ENCODE measurements at regions not wholly inside any gene's neighbourhood (a gene's known extent, or its start where the extent isn't known, plus 50 kb on each side); places are given as distances from the start of the nearest gene placed in this dataset.

DNA sequence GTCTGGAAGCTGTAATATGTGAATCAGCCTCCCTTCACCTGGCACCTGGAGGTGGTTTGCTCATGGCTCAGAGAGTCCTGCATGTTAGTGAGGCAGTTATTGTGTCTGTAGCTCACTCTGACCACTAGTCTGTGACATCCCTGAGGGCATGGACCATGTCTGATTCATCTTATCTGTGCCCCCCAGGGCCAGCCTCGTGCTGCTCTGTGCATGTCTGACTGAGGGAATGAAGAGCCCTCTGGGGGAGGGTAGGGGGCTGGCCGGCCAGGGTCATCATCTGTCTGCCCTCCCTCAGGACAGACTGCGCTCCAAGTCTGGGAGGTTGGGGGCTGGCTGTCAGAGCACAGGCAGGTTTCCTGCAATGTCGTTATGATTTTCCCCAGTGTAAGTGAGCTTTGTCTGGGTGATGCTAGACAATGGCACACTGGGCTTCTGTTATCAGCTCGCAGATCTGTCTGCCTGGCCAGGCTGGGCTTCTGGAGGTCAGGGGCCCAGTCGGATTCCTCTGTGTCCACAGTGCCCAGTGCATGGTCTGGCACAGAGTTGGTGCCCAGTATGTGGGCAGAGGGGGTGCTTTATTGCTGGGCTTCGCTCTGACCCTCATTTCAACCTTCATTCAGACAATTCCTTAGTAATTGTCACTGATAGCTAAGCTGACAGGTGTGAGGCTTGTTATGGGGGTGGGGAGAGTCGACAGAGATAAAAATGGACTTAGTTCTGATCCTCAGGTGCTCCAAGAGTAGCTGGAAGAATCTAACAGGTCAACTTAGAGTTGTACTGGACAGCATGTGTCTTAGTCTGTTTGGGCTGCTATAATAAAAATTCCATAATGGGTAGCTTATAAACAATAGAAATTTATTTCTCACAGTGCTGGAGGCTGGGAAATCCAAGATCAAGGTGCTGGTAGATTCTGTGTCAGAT, 85.7 kb upstream of the SHB start:
- H3K27ac ChIP-seq: no peak overlapping the region
- H3K4me3 ChIP-seq: no peak overlapping the region
- H3K4me1 ChIP-seq: peaks cover 6% of the 10 kb centered on the region
- no peaks in the 10 kb centered on the region for H3K9me3 ChIP-seq (replicated peaks)
- no peak for DNase-seq
- H3K27me3 ChIP-seq: no peaks in the 10 kb centered on the region
- H3K36me3 ChIP-seq: no peaks in the 10 kb centered on the region

GRCh38 chr9:38153910-38154291, 84.9 kb upstream of the SHB start:
- H3K27me3 ChIP-seq: no peaks in the 10 kb centered on the region
- peaks cover 6% of the 10 kb centered on the region for H3K4me1 ChIP-seq
- H3K4me3 ChIP-seq: no peak overlapping the region
- H3K27ac ChIP-seq: no peak overlapping the region
- DNase-seq: no peak
- no peaks in the 10 kb centered on the region for H3K9me3 ChIP-seq (replicated peaks)
- no peaks in the 10 kb centered on the region for H3K36me3 ChIP-seq

DNA sequence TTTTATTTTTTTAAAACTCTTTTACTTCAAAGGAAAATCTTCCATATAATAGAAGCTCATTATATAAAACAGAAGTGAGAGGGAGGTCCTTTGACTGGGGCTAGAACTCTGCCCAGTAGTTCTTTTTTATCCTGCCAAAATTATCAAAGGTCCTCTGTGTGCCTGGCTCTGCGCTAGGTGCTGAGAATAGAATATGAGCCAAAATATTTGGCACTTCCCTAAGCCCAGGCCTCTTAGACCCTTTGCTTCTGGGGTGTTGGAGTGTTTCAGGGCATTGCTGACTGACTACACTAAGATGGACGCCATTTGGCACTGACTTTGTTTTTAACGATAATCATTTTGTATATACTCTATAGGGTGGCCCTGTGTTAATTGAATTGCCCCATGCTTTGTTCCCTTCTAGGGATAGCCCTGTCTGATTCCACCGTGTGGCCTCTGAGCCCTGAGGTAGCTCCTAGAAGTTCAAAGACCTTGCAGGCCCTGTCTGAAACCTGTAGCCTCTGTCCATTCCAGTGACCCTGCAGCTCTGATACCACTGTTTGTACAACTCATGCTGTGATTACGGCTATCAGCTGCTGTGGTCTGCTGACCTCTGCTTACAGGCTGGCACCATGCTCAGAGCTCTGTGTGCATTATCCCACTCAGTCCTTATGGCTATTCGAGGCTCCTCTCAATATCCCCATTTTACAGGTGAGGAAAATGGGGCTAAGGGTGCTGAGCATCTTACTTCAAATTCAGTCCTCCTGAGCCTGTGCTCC, 84.3 kb upstream of the SHB start:
- no peak overlapping the region for H3K4me3 ChIP-seq
- peaks cover 6% of the 10 kb centered on the region for H3K4me1 ChIP-seq
- no peaks in the 10 kb centered on the region for H3K27me3 ChIP-seq
- DNase-seq: no peak
- H3K9me3 ChIP-seq (replicated peaks): no peaks in the 10 kb centered on the region
- no peaks in the 10 kb centered on the region for H3K36me3 ChIP-seq
- H3K27ac ChIP-seq: no peak overlapping the region

DNA sequence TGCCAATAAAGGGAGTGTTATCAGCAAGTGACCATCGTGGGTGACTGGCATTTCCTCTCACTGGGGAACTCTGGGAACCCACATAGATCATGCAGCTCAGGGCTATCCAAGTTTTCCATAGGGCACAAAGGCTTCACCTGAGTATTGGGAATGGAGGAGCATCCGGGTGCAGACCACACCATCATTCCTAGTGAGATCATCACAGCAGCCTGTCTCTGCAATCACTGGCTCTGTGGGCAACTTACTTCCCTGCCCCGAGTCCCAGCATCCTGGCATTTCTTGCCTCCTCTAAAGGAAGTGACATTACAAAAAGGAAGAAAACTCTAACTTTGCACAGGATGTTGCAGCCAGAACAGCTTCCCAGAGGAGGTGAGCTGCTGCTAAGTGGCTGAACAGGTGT, 80.6 kb upstream of the SHB start:
- no peaks in the 10 kb centered on the region for H3K36me3 ChIP-seq
- H3K4me1 ChIP-seq: peaks cover 2% of the 10 kb centered on the region
- no peaks in the 10 kb centered on the region for H3K9me3 ChIP-seq (replicated peaks)
- H3K27ac ChIP-seq: no peak overlapping the region
- no peak overlapping the region for H3K4me3 ChIP-seq
- no peak for DNase-seq
- no peaks in the 10 kb centered on the region for H3K27me3 ChIP-seq

- no peak for DNase-seq
- no peaks in the 10 kb centered on the region for H3K36me3 ChIP-seq
- H3K9me3 ChIP-seq (replicated peaks): no peaks in the 10 kb centered on the region
- H3K27ac ChIP-seq: no peak overlapping the region
- H3K4me1 ChIP-seq: peaks cover 13% of the 10 kb centered on the region
- no peak overlapping the region for H3K4me3 ChIP-seq
- no peaks in the 10 kb centered on the region for H3K27me3 ChIP-seq
These were observed 77.8 kb upstream of the SHB start for GRCh38 chr9:38146844-38147243.

GRCh38 chr9:38145526-38146053, 76.6 kb upstream of the SHB start:
- Histone ChIP-seq H3K4me1 (peaks cover 19% of the 10 kb centered on the region), H3K4me3 (no peak overlapping the region), H3K27me3 (no peaks in the 10 kb centered on the region), H3K36me3 (no peaks in the 10 kb centered on the region), H3K9me3 (replicated peaks) (no peaks in the 10 kb centered on the region), H3K27ac (no peak overlapping the region)
- no peak for DNase-seq

DNA sequence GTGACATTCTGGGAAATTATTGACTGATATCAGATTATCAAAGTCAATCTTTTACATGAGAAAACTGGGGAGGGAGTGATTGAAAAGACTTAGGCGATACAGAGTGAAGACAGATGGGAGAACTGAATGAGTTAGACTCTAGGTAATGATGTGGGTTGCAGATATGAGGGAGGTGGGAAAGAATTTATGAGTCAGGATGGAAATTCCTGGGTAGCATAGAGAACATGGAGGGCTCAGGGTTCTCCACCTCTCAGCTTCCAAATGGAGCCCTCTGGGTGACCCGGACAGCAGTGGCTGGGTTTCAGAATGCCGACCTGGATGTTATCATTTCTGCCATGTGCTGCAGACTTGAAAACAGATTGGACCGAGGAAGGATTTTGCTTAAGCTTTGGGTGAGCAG, 75.4 kb upstream of the SHB start:
- Histone ChIP-seq H3K27ac (no peak overlapping the region; the same call in 1 of the 2 replicates), H3K9me3 (replicated peaks) (no peaks in the 10 kb centered on the region), H3K36me3 (no peaks in the 10 kb centered on the region), H3K27me3 (no peaks in the 10 kb centered on the region), H3K4me3 (no peak overlapping the region), H3K4me1 (peaks cover 19% of the 10 kb centered on the region)
- no peak for DNase-seq

DNA sequence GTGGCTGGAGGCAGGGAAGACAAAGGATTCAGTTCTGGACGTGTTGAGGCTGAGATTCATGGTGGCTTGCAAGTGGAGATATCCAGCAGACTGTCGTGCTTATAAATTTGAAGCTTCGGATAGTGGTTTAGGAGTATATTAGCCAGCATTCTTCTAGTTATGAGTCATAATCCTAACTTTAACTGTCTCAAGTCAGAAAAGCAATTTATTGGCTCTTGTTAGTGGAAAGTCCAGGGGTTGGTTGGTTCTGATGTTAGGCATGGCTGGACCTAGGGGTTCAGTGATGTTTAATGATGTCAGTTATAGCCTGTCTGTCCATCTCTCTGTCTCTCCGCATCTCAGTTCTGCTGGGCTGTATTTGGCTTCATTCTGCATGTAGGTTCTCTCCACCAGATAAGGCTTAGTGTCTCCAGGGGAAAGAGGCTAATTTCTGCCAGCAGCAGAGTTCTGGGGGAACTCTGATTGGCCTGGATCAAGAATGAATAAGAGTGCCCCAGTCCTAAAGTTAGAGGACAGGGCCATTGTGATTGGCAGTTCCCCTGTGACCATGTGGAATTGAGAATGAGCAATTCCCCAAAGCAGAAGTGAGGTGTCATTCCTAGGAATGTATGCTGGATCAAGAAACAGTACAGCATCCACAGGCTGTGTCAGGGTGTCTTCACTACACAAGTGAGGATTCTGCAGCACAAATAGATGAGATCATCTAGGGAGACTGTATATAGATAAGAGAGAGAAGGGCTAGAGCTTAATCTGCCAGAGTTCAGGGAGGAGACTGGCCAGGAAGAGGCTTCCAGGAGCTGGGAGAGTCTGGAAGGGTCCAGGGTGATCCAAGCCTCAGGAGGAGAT, 72.9 kb upstream of the SHB start:
- no peak overlapping the region; the same call in 1 of the 2 replicates for H3K27ac ChIP-seq

DNA sequence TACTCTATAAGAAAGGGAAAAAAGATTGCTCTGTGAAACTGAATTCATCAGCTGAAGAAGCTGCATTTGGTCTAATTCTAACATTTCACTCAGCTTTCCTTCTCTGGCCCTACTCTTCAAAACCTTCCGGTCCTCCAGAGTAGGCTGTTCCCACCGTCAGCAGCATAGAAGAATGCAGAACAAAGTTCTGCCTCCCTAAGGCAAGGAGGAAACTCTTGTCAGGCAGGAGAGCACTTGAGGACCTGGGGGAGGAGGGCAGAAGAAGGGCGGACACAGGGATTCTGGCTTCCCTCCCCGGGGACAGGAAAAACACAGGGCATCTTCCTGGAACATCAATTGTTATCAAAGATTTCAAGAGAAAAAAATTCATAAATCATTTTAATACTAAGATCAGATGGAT, 69.2 kb upstream of the SHB start:
- no peaks in the 10 kb centered on the region for H3K9me3 ChIP-seq (replicated peaks)
- H3K27ac ChIP-seq: no peak overlapping the region
- H3K4me3 ChIP-seq: no peak overlapping the region
- DNase-seq: no peak
- no peaks in the 10 kb centered on the region for H3K27me3 ChIP-seq
- no peaks in the 10 kb centered on the region for H3K36me3 ChIP-seq
- H3K4me1 ChIP-seq: peaks cover 14% of the 10 kb centered on the region

More for the DNA sequence above, 72.9 kb upstream of the SHB start:
- Histone ChIP-seq H3K9me3 (replicated peaks) (no peaks in the 10 kb centered on the region), H3K27me3 (no peaks in the 10 kb centered on the region), H3K36me3 (no peaks in the 10 kb centered on the region), H3K4me1 (peaks cover 19% of the 10 kb centered on the region), H3K4me3 (no peak overlapping the region)
- DNase-seq: peak in 1 of 2 experiments; percentile 30

DNA sequence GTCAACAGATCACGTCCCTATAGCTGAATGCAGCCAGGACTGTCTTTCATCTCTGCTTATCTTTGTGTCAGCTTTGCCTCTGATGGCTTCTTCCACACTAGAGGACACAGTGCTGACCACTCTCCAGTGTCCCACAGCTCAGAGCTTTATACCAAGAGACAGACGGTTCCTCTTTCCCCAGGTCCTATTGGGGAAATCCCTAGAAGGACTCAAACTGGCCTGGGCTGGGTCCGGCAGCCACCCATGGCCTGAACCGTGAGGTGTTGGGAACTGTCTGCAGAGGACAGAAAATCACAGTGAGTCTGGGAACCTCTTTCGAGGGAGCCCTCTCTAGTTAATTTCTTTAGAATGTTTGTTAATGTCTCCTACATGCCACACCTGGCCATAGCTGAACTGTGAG, 68.3 kb upstream of the SHB start:
- H3K4me1 ChIP-seq: peaks cover 11% of the 10 kb centered on the region
- H3K27ac ChIP-seq: no peak overlapping the region
- H3K27me3 ChIP-seq: no peaks in the 10 kb centered on the region
- no peak overlapping the region for H3K4me3 ChIP-seq
- no peaks in the 10 kb centered on the region for H3K36me3 ChIP-seq
- no peak for DNase-seq
- no peaks in the 10 kb centered on the region for H3K9me3 ChIP-seq (replicated peaks)

DNA sequence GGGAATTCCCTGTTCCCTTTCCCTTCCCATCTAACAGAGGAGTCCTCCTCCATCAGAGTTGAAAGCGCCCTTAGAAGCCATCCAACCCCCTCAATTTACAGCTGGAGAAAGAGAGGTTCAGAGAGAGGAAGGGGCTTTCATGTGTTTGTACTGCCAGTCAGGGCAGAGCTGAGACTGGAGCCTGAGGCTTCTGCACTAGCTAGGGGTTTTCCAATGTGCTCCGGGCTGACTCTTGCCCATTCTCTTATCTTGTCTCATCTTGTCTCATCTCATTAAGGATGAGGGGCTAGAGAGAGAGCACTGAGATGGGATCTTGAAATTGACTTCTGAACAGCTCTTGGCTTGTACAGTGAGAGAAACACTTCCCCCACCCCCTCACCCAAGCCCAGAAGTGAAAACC, 67.4 kb upstream of the SHB start:
- H3K27ac ChIP-seq: no peak overlapping the region
- no peaks in the 10 kb centered on the region for H3K9me3 ChIP-seq (replicated peaks)
- no peak overlapping the region for H3K4me3 ChIP-seq
- no peaks in the 10 kb centered on the region for H3K27me3 ChIP-seq
- no peaks in the 10 kb centered on the region for H3K36me3 ChIP-seq
- no peak for DNase-seq
- H3K4me1 ChIP-seq: peaks cover 2% of the 10 kb centered on the region; the same call in 1 of the 2 replicates

GRCh38 chr9:38134611-38135237, 65.7 kb upstream of the SHB start:
- no peak for DNase-seq
- Histone ChIP-seq H3K36me3 (no peaks in the 10 kb centered on the region), H3K27ac (no peak overlapping the region), H3K4me3 (no peak overlapping the region), H3K27me3 (no peaks in the 10 kb centered on the region), H3K4me1 (no peaks in the 10 kb centered on the region), H3K9me3 (replicated peaks) (no peaks in the 10 kb centered on the region)

GRCh38 chr9:38133595-38133994, 64.6 kb upstream of the SHB start:
- Histone ChIP-seq H3K27me3 (no peaks in the 10 kb centered on the region), H3K27ac (no peak overlapping the region), H3K4me1 (no peaks in the 10 kb centered on the region), H3K36me3 (no peaks in the 10 kb centered on the region), H3K9me3 (replicated peaks) (no peaks in the 10 kb centered on the region), H3K4me3 (no peak overlapping the region)
- DNase-seq: no peak

GRCh38 chr9:38132956-38133355, 63.9 kb upstream of the SHB start:
- no peak for DNase-seq

More at GRCh38 chr9:38132956-38133355, 63.9 kb upstream of the SHB start:
- H3K27me3 ChIP-seq: no peaks in the 10 kb centered on the region
- H3K4me1 ChIP-seq: peaks cover under 1% of the 10 kb centered on the region
- no peak overlapping the region for H3K4me3 ChIP-seq
- H3K36me3 ChIP-seq: no peaks in the 10 kb centered on the region
- no peaks in the 10 kb centered on the region for H3K9me3 ChIP-seq (replicated peaks)
- H3K27ac ChIP-seq: no peak overlapping the region

Measured in SJCRH30 (cell line).